ENCODE measurements at regions not wholly inside any gene's neighbourhood (a gene's known extent, or its start where the extent isn't known, plus 50 kb on each side); places are given as distances from the start of the nearest gene placed in this dataset.

GRCh38 chr7:46812101-46812675 is 769.7 kb downstream of the TNS3 start:
- Histone ChIP-seq H3K4me3 (ENCODE audit: low read depth in 1 of 3, low read length in 3 of 3) (no peak overlapping the region), H3K4me1 (ENCODE audit: control insufficient read depth in 4 of 4, insufficient read depth in 4 of 4, low read length in 3 of 4) (no peaks in the 10 kb centered on the region), H3K27me3 (ENCODE audit: control insufficient read depth in 4 of 4, insufficient read depth in 4 of 4, low read length in 3 of 4) (no peaks in the 10 kb centered on the region), H3K36me3 (ENCODE audit: control insufficient read depth in 4 of 4, insufficient read depth in 3 of 4, low read depth in 1 of 4, low read length in 3 of 4) (no peaks in the 10 kb centered on the region), H3K9me3 (ENCODE audit: control insufficient read depth in 4 of 4, low read length in 3 of 4) (no peaks in the 10 kb centered on the region), H3K9ac (ENCODE audit: low read depth in 1 of 2, low read length in 2 of 2) (no peak overlapping the region), H3K27ac (ENCODE audit: low read depth in 1 of 2, low read length in 2 of 2) (no peak overlapping the region)
- 86% methylated on average over 7 of the region's 7 CpGs for WGBS
- no peak for DNase-seq (ENCODE audit: low spot score)
- no peak for TF ChIP-seq FOXA1 (IDR thresholded peaks at IDR 0.05)
- TF ChIP-seq HNF4A (conservative IDR thresholded peaks at IDR 0.05): no peak
- TF ChIP-seq NR2F2 (IDR thresholded peaks at IDR 0.05): no peak
- no peak for TF ChIP-seq JUND (IDR thresholded peaks at IDR 0.05)

GRCh38 chr7:46811529-46811928 is 770.4 kb downstream of the TNS3 start:
- DNase-seq (ENCODE audit: low spot score): no peak
- Histone ChIP-seq H3K4me3 (ENCODE audit: low read depth in 1 of 3, low read length in 3 of 3) (no peak overlapping the region), H3K36me3 (ENCODE audit: control insufficient read depth in 4 of 4, insufficient read depth in 3 of 4, low read depth in 1 of 4, low read length in 3 of 4) (no peaks in the 10 kb centered on the region), H3K27ac (ENCODE audit: low read depth in 1 of 2, low read length in 2 of 2) (no peak overlapping the region), H3K4me1 (ENCODE audit: control insufficient read depth in 4 of 4, insufficient read depth in 4 of 4, low read length in 3 of 4) (no peaks in the 10 kb centered on the region), H3K27me3 (ENCODE audit: control insufficient read depth in 4 of 4, insufficient read depth in 4 of 4, low read length in 3 of 4) (no peaks in the 10 kb centered on the region), H3K9ac (ENCODE audit: low read depth in 1 of 2, low read length in 2 of 2) (no peak overlapping the region), H3K9me3 (ENCODE audit: control insufficient read depth in 4 of 4, low read length in 3 of 4) (no peaks in the 10 kb centered on the region)
- 65% methylated on average over 4 of the region's 4 CpGs for WGBS
- TF ChIP-seq HNF4G (IDR thresholded peaks at IDR 0.05): no peak
- TF ChIP-seq, protein P1, sequence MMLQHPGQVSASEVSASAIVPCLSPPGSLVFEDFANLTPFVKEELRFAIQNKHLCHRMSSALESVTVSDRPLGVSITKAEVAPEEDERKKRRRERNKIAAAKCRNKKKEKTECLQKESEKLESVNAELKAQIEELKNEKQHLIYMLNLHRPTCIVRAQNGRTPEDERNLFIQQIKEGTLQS (IDR thresholded peaks at IDR 0.05): no peak
- TF ChIP-seq CTCF (IDR thresholded peaks at IDR 0.05; ENCODE audit: low read depth, low read length, missing input control): no peak
- TF ChIP-seq, protein P2, sequence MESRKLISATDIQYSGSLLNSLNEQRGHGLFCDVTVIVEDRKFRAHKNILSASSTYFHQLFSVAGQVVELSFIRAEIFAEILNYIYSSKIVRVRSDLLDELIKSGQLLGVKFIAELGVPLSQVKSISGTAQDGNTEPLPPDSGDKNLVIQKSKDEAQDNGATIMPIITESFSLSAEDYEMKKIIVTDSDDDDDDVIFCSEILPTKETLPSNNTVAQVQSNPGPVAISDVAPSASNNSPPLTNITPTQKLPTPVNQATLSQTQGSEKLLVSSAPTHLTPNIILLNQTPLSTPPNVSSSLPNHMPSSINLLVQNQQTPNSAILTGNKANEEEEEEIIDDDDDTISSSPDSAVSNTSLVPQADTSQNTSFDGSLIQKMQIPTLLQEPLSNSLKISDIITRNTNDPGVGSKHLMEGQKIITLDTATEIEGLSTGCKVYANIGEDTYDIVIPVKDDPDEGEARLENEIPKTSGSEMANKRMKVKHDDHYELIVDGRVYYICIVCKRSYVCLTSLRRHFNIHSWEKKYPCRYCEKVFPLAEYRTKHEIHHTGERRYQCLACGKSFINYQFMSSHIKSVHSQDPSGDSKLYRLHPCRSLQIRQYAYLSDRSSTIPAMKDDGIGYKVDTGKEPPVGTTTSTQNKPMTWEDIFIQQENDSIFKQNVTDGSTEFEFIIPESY (IDR thresholded peaks at IDR 0.05): no peak
- TF ChIP-seq SP1 (IDR thresholded peaks at IDR 0.05): no peak
- no peak for TF ChIP-seq RXRA (IDR thresholded peaks at IDR 0.05)
- no peak for TF ChIP-seq RAD21 (IDR thresholded peaks at IDR 0.05)

DNA sequence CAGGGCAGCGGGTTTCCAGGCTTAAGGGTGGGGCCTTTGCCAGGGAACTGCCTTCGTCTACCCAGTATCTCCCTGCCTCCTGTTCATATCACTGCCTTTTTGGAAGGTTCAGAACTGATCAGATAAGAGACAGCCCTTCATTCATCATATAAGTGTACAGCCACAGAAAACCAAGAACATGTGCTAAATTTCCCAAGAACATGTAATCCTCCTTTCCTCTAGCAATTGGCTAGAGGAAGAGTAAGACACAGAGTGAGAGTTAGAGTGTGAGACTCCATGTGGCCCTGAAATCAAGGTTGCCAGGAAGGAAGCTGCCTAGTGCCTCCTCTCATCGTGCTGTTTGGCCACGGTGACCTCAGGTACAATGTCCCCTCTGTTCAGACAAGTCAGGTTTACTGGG is 770.9 kb downstream of the TNS3 start:
- H3K4me1 ChIP-seq (ENCODE audit: control insufficient read depth in 4 of 4, insufficient read depth in 4 of 4, low read length in 3 of 4): no peaks in the 10 kb centered on the region
- no peak overlapping the region for H3K4me3 ChIP-seq (ENCODE audit: low read depth in 1 of 3, low read length in 3 of 3)
- H3K9ac ChIP-seq (ENCODE audit: low read depth in 1 of 2, low read length in 2 of 2): no peak overlapping the region
- DNase-seq (ENCODE audit: low spot score): no peak
- H3K27ac ChIP-seq (ENCODE audit: low read depth in 1 of 2, low read length in 2 of 2): no peak overlapping the region
- no peaks in the 10 kb centered on the region for H3K36me3 ChIP-seq (ENCODE audit: control insufficient read depth in 4 of 4, insufficient read depth in 3 of 4, low read depth in 1 of 4, low read length in 3 of 4)
- no peaks in the 10 kb centered on the region for H3K27me3 ChIP-seq (ENCODE audit: control insufficient read depth in 4 of 4, insufficient read depth in 4 of 4, low read length in 3 of 4)
- no peaks in the 10 kb centered on the region for H3K9me3 ChIP-seq (ENCODE audit: control insufficient read depth in 4 of 4, low read length in 3 of 4)
- 73% methylated on average over 4 of the region's 4 CpGs for WGBS
- TF ChIP-seq HNF4G (IDR thresholded peaks at IDR 0.05) (no peak), RAD21 (IDR thresholded peaks at IDR 0.05) (no peak), FOXA1 (IDR thresholded peaks at IDR 0.05) (no peak), JUND (IDR thresholded peaks at IDR 0.05) (no peak), EGR1 (IDR thresholded peaks at IDR 0.05; ENCODE audit: low read depth in 2 of 2) (no peak), NR2F2 (IDR thresholded peaks at IDR 0.05) (no peak), CTCF (IDR thresholded peaks at IDR 0.05; ENCODE audit: low read depth, low read length, missing input control) (no peak), GABPA (IDR thresholded peaks at IDR 0.05 in 1 of 2, conservative IDR thresholded peaks at IDR 0.05 in 1 of 2) (no peak), TAF1 (conservative IDR thresholded peaks at IDR 0.05) (no peak), HNF4A (conservative IDR thresholded peaks at IDR 0.05) (no peak), REST (IDR thresholded peaks at IDR 0.05) (no peak)
- TF ChIP-seq, protein P2 (IDR thresholded peaks at IDR 0.05): no peak

All from liver (tissue), 8 donors.